ENCODE measurements at regions not wholly inside any gene's neighbourhood (a gene's known extent, or its start where the extent isn't known, plus 50 kb on each side); places are given as distances from the start of the nearest gene placed in this dataset.

DNA sequence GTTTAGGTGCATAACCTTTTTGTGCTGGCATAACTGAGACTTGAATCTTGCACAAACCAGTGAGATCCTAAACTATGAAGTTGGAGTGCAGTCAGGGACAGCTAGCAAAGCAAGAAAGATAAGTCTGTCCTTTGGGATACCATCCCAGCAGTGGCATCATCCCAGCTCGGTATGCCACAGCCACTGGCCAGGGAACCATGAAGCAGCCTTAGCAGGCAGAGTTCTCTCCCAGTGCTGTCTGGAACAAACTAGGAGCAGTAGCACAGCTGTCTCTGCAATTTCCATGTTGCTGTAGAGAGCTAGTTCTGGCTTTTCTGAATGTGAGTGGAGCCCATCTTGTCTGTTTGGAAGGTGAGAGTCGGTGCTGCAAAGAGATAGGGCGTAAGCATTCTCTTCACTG is 130.3 kb downstream of the DTWD1 start:
- no peak for DNase-seq

DNA sequence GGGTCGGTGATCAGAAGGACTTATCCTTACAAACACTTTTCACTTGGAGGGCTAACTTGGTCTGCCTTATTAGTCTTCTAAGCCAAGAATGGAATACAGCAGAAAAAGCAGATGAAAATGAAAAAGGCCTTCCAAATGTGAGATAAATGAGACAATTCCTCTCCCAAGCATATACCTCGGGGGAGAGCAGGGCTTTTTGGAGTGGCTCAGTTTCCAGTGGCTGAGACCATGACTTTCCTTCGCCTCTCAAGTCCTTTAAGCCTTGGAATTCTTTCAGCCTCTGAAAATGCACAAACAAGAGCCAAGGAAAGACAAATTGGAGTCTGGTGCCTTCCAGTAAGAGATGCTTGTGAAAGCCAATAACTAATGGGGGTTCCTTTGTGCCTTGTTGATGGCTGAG is 130.9 kb downstream of the DTWD1 start:
- no peak for DNase-seq

DNA sequence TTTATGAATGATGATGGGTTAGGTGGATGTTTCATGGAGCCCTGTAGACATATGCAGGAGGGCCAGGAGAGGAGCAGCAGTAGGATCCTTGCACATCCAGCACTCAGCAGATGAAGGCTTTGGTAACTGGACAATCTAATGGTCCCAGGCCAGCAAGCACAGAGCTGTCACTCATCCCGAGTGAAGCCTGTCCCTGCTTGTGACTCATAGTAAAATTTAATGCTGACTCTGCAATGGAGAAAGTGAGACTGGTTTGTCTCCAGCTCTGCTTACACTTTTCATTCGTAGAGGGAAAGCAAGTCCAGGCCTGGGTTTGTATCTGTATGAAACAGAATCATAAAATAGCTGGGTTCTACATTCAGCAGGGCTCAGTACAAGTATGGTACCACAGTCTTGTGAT is 131.7 kb downstream of the DTWD1 start:
- DNase-seq: no peak

DNA sequence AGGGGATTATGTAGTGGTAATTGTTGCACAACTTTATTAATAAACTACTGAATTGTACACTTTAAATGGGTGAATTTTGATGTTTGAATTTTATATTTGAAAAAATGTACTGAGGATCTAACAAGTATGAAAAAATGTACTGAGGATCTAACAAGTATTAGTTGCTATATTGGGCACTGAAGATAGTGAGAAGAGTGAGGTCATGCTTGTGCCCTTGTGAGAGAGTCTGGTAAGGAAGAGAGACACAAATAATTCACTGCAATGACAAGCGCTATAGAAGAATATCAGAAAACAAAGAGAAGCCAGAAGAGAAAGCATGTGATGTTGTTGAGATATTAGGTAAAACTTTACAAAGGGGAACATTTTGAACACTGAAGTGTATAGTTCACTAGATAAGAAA is 137.6 kb downstream of the DTWD1 start:
- no peak for DNase-seq

DNA sequence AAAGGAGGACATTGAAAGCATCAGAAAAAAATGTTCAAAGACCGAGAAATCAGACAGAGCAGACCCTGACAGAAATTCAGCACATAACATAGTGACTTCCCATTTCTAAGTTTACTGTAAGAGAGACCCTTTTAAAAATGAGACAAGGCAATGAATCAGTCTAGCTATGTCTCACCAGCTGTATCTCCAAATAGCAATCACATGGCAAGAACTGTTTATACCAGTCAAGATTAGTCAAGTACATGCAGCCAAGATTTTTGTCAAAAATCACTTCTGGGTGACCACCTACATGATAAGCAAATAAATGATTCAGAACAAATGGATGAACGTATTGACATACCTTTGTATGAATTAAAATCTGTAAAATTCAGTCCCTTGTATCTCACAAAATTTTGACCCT is 138.0 kb downstream of the DTWD1 start:
- no peak for DNase-seq

DNA sequence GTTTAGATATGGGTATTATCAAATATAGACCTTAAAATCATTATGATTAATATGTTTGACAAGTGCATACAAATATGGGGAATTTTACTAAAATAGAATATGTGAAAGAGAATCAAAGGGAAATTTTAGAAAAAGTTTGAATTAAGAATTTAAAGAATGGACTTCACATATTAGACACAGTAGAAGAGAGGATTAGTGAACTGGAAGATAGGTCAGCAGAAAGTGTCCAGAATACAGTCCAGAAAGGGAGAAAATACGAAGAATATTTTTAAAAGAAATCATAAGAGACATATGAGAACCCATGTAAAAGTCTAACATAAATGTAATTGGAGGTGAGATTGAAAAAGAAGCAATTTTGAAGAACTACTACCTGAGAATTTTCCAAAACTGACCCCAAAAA is 139.9 kb downstream of the DTWD1 start:
- DNase-seq: no peak

DNA sequence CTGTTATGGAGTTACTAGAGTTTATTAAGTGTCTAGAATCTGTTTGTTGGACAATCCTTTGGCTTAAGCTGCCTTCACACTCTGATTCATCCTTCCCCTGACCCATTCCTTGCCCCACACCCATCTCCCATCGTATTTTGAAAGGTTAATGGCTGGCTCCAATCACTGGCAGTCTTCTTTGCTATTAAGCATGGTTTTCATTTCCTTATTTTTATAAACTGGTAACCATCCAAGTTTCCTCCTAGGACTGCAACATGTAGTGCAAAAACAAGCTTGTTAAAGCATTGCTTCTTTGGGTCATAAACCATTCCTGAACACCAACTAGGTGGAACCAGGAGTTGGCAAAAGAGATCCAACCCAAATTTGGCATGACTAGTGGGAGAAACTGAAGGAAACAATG is 148.4 kb downstream of the DTWD1 start:
- DNase-seq: no peak

DNA sequence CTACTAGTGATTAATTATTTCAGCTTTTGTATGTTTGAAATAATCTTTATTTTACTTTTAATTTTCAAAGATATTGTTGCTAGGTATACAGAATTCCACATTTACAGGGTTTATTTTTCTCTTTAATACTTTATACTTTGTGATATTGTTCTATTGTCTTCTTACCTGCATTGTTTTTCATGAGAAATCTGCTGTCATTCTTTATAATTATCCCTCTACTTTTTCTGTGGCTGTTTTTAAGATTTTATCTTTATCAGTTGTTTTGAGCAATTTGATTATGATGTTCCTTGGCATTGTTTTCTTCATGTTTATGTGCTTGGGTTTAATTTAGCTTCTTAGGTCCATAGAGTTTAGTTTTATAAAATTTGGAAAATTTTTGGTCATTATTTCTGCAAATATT is 168.6 kb downstream of the DTWD1 start:
- no peak for DNase-seq

DNA sequence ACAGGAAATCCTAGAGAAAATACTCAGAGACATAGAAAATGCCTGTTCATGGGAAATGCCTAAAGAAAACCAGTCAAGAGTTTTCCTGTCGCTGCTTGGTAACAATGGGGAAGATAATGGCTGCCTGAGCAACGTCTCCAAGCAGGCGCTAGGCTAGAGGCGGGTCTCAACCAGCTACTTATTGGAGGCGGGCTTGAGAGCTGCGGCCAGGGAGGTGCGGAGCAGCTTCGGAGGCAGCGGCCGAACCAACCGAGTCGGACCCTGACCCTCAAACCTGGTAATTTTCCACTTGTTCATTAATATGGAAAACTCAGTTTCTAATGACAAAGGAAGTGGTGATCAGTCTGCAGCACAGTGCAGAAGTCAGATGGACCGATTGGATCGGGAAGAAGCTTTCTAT is 173.1 kb downstream of the DTWD1 start:
- no peak for DNase-seq

DNA sequence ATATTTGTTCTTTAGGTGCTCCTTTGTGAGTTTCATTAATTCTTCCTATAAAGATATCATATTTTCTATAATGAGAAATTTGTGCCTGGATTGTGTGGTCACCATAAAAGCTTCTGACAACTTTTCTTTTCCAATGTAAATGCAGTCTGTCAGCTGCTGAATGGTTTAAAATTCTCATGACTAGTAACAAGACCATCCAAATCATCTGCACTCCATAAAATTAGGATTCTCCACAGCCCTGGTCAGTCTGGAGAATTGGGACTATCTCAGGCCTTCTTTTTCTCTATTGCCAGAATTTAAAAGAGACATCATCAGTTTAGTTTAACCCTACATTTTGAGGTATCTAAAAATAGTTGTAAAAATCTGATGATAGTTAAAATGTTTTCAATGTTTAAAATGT is 180.9 kb downstream of the DTWD1 start:
- no peak for DNase-seq

Data from activated CD4-positive, alpha-beta T cell treated with anti-CD3 and anti-CD28 coated beads, Interleukin-2, Interleukin-6, amounts not matched to agents 100 ng/mL and 50 ng/mL, durations not matched to agents 16 hours and 8 hours (primary cell).